ENCODE measurements at regions not wholly inside any gene's neighbourhood (a gene's known extent, or its start where the extent isn't known, plus 50 kb on each side); places are given as distances from the start of the nearest gene placed in this dataset.
"Not testable (repeated sequence)": the region's sequence is repeated elsewhere in the genome, so short reads cannot be mapped to it uniquely, and the experiment has no call there.

- DNase-seq (ENCODE audit: low spot score) = not testable (repeated sequence)
Measured at GRCh38 chr4:49227941-49228340, 241.9 kb downstream of the CWH43 start.

GRCh38 chr4:49229243-49229642 is 243.2 kb downstream of the CWH43 start:
- DNase-seq (ENCODE audit: low spot score) = not testable (repeated sequence)

- DNase-seq (ENCODE audit: low spot score) = not testable (repeated sequence)
Measured at GRCh38 chr4:49229713-49230112, 243.6 kb downstream of the CWH43 start.

GRCh38 chr4:49233346-49233745 is 247.3 kb downstream of the CWH43 start:
- not testable (repeated sequence) for DNase-seq (ENCODE audit: low spot score)

- DNase-seq (ENCODE audit: low spot score) = not testable (repeated sequence)
Measured at GRCh38 chr4:49233749-49234148, 247.7 kb downstream of the CWH43 start.

GRCh38 chr4:49234382-49234781 is 248.3 kb downstream of the CWH43 start:
- not testable (repeated sequence) for DNase-seq (ENCODE audit: low spot score)

- DNase-seq (ENCODE audit: low spot score) = not testable (repeated sequence)
Measured at GRCh38 chr4:49235413-49236160, 249.5 kb downstream of the CWH43 start.

GRCh38 chr4:49236474-49236873 is 250.4 kb downstream of the CWH43 start:
- DNase-seq (ENCODE audit: low spot score) = not testable (repeated sequence)

- not testable (repeated sequence) for DNase-seq (ENCODE audit: low spot score)
Measured at GRCh38 chr4:49241295-49241694, 255.2 kb downstream of the CWH43 start.

- not testable (repeated sequence) for DNase-seq (ENCODE audit: low spot score)
Measured at GRCh38 chr4:49262786-49263185, 276.7 kb downstream of the CWH43 start.

GRCh38 chr4:49270435-49270834 is 284.4 kb downstream of the CWH43 start:
- not testable (repeated sequence) for DNase-seq (ENCODE audit: low spot score)

GRCh38 chr4:49270912-49271311 is 284.8 kb downstream of the CWH43 start:
- DNase-seq (ENCODE audit: low spot score) = not testable (repeated sequence)

- not testable (repeated sequence) for DNase-seq (ENCODE audit: low spot score)
Measured at GRCh38 chr4:49285905-49286304, 299.8 kb downstream of the CWH43 start.

GRCh38 chr4:49286926-49287745 is 301.1 kb downstream of the CWH43 start:
- not testable (repeated sequence) for DNase-seq (ENCODE audit: low spot score)

- not testable (repeated sequence) for DNase-seq (ENCODE audit: low spot score)
Measured at GRCh38 chr4:49287893-49288292, 301.8 kb downstream of the CWH43 start.

- peak; percentile 1 for DNase-seq (ENCODE audit: low spot score)
Measured at GRCh38 chr4:49288796-49289195, 302.7 kb downstream of the CWH43 start.

GRCh38 chr4:49314815-49315214 is 328.7 kb downstream of the CWH43 start:
- DNase-seq (ENCODE audit: low spot score) = not testable (repeated sequence)

- not testable (repeated sequence) for DNase-seq (ENCODE audit: low spot score)
Measured at GRCh38 chr4:49320725-49321410, 334.8 kb downstream of the CWH43 start.

- not testable (repeated sequence) for DNase-seq (ENCODE audit: low spot score)
Measured at GRCh38 chr4:49321511-49322300, 335.6 kb downstream of the CWH43 start.

GRCh38 chr4:49322610-49323572 is 336.8 kb downstream of the CWH43 start:
- DNase-seq (ENCODE audit: low spot score) = not testable (repeated sequence)

Measured in kidney capillary endothelial cell (primary cell).